GM21360 (cell line): ENCODE measurements at regions not wholly inside any gene's neighbourhood (a gene's known extent, or its start where the extent isn't known, plus 50 kb on each side); places are given as distances from the start of the nearest gene placed in this dataset.

ENCODE experiments used
- ATAC-seq: cut with Tn5 transposase; IDR thresholded peaks from one replicate; pipeline ENCODE4 v1.9.1; 2021; ENCODE audit warnings: mild to moderate bottlenecking, moderate library complexity; ENCODE audit not compliant: unreplicated experiment

- no peak for ATAC-seq
Observed at GRCh38 chr2:230640540-230641011, 72.1 kb upstream of the CAB39 start.

GRCh38 chr2:230642966-230643365, 69.7 kb upstream of the CAB39 start:
- no peak for ATAC-seq

- peak; percentile 70 for ATAC-seq
Observed at GRCh38 chr2:230643576-230644291, 68.9 kb upstream of the CAB39 start.

GRCh38 chr2:230644356-230644935, 68.2 kb upstream of the CAB39 start:
- peak; percentile 6 for ATAC-seq

- ATAC-seq, result no peak
Observed at GRCh38 chr2:230648356-230648755, 64.3 kb upstream of the CAB39 start.

- ATAC-seq, result peak; percentile 78
Observed at GRCh38 chr2:230650585-230651137, 62.0 kb upstream of the CAB39 start.

- no peak for ATAC-seq
Observed at GRCh38 chr2:230654057-230654456, 58.6 kb upstream of the CAB39 start.

GRCh38 chr2:230657462-230657861, 55.2 kb upstream of the CAB39 start:
- ATAC-seq, result no peak

GRCh38 chr2:230657906-230658305, 54.7 kb upstream of the CAB39 start:
- no peak for ATAC-seq

GRCh38 chr2:230658577-230658876, 54.1 kb upstream of the CAB39 start:
- peak; percentile 2 for ATAC-seq

GRCh38 chr2:230658877-230659652, 53.6 kb upstream of the CAB39 start:
- peak; percentile 56 for ATAC-seq

- ATAC-seq, result no peak
Observed at GRCh38 chr2:230660294-230661060, 52.2 kb upstream of the CAB39 start.

GRCh38 chr2:230661072-230661957, 51.3 kb upstream of the CAB39 start:
- no peak for ATAC-seq
